Stimulated activated CD8-positive, alpha-beta memory T cell treated with anti-CD3 and anti-CD28 coated beads, Interleukin-4, amount 100 ng/mL, for 24 hours (primary cell): ENCODE measurements at regions not wholly inside any gene's neighbourhood (a gene's known extent, or its start where the extent isn't known, plus 50 kb on each side); places are given as distances from the start of the nearest gene placed in this dataset.
"Not testable (repeated sequence)": the region's sequence is repeated elsewhere in the genome, so short reads cannot be mapped to it uniquely, and the experiment has no call there.

Source experiments
- DNase-seq: peaks from one replicate; pipeline ENCODE4 v3.0.0-alpha.2; 2020; ENCODE audit warnings: low read depth

- DNase-seq: not testable (repeated sequence)
These were observed 83.1 kb upstream of the GOLGA6L4 start for GRCh38 chr15:84152381-84152979.

DNA sequence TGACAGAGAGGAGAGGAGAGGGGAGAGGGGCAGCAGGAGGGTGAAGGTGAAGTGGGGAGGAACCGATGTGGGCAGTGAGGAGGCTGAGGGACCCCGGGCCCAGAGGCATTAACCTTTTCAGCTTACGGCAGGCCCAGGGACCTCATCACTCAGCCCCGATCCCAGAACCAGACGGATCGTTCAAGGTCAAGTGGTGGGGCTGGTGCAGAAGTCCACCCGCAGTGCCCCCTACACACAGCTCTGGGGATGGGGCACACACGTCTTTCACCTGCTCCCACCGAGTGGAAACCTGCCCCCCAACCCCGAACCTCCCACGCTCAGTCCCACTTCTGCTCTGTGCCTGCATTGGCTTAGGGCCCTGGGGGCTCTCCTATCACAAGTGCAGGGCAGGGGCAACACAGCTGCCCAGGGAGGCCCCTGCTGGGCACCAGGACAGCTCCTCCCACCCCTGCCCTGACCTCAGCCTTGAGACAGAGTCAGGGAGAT is 81.9 kb upstream of the GOLGA6L4 start:
- not testable (repeated sequence) for DNase-seq

- not testable (repeated sequence) for DNase-seq
These were observed 81.3 kb upstream of the GOLGA6L4 start for GRCh38 chr15:84154314-84154713.

GRCh38 chr15:84154787-84155186 is 80.8 kb upstream of the GOLGA6L4 start:
- not testable (repeated sequence) for DNase-seq

DNA sequence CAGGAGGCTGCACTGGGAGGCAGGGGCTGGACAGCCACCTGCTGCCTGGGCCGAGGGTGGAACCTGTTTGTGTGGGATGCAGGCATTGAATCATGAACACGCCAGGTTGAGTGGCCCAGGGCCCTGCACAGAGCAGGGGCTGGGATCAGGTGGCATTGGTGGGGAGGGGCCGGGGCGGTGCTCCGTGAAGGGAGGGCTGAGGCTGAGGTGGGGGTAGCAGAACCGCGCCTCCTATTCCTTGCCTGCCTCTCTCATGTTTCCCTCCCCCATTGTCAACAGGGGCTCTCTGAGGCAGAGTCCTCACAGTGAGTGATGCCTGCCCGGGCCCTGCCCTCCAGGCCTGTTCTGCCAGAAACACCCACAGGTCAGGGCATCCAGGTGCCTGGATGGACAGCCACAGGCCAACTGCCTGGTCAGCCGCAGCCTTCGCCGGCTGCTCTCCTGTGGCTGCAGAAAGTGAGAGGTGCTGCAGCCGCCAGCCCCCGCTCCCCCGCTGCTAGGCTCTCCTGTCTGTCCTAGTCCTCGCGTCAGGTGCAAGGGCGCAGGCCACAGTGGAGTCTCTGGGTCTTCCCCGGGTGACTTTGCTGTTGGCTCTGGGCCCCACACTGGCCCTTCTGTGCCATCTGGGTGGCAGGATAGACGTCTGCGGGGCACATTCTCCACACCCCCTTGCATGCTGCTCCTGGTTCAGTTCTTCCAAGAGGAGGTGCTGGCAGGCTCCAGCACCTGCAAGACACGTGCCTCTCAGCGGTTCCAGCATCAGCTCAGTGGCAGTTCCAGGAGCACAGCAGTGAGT is 79.6 kb upstream of the GOLGA6L4 start:
- not testable (repeated sequence) for DNase-seq

- DNase-seq: not testable (repeated sequence)
These were observed 79.1 kb upstream of the GOLGA6L4 start for GRCh38 chr15:84156588-84156840.

- DNase-seq: not testable (repeated sequence)
These were observed 78.4 kb upstream of the GOLGA6L4 start for GRCh38 chr15:84157056-84157632.

- not testable (repeated sequence) for DNase-seq
These were observed 77.7 kb upstream of the GOLGA6L4 start for GRCh38 chr15:84157857-84158256.

- not testable (repeated sequence) for DNase-seq
These were observed 76.0 kb upstream of the GOLGA6L4 start for GRCh38 chr15:84159346-84160269.

DNA sequence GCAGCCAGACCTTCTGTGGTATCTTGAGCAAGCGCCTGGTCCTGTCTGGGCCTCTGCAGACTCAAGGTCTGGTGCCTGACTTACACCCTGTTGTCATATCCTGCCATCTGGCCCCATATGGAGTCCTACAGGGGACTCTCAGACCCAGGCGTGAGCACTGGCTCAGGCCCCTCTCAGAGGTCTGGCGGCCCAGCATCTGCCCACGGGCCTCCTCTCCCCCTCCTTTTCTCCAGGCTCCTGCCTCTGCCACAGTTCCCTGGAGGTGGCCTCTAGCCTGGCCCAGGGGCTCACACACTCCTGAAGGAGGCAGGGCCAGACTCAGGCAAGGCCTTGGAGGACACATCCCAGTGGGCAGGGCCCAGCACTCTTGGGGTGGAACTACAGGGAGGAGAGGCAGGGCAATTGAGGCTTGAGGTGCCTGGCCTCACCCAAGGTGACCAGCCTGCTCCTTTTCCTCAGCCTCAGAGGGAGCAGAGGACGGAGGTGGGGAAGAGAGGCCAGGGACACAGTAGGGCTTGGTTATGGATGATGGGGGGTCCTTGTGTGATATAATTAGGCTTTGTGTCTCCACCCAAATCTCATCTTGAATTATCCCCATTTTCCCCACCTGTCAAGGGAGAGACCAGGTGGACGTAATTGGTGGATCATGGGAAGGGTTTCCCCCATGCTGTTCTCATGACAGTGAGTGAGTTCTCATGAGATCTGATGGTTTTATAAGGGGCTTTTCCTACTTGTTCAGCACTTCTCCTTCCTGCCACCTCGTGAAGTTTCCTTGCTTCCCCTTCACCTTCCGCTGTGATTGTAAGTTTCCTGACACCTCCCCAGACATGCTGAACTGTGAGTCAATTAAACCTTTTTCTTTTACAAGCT is 70.9 kb upstream of the GOLGA6L4 start:
- not testable (repeated sequence) for DNase-seq

DNA sequence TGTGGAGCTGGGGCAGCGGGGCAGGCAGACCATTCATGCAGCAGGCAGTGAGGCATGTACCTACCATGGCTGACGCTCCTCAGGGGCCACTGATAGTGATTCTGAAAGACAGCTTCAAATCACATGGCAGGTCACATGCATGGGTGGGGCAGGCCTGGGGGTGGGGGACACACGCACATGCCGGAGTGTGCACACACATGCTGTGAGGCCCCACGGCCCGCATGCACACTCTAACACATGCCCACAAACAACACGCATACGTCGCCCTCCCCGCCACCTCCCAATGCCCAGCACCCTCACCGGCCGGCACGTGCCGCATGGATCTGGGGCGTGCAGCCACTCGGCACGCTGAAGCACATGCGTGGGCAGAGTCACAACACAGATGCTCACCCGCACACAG is 65.5 kb upstream of the GOLGA6L4 start:
- not testable (repeated sequence) for DNase-seq

GRCh38 chr15:84173231-84173610 is 62.4 kb upstream of the GOLGA6L4 start:
- not testable (repeated sequence) for DNase-seq
